AG09309 (cell line): ENCODE measurements at regions not wholly inside any gene's neighbourhood (a gene's known extent, or its start where the extent isn't known, plus 50 kb on each side); places are given as distances from the start of the nearest gene placed in this dataset.

Experiments used
- DNase-seq: peaks from one replicate; pipeline ENCODE4 v3.0.0-alpha.2; 2010; ENCODE audit warnings: low read depth
- H3K4me3 ChIP-seq: 2 replicates; pipeline ENCODE4 v1.5.1; 2011; ENCODE audit warnings: mild to moderate bottlenecking, low read depth, low read length, moderate library complexity; ENCODE audit not compliant: control insufficient read depth
- TF ChIP-seq, protein P1 (sequence below): IDR thresholded peaks from 2 replicates; pipeline ENCODE4 v1.5.1; 2011; ENCODE audit warnings: mild to moderate bottlenecking, low read depth, low read length, inconsistent platforms; ENCODE audit not compliant: insufficient read depth, control insufficient read depth; ENCODE audit errors: missing control alignments

DNA sequence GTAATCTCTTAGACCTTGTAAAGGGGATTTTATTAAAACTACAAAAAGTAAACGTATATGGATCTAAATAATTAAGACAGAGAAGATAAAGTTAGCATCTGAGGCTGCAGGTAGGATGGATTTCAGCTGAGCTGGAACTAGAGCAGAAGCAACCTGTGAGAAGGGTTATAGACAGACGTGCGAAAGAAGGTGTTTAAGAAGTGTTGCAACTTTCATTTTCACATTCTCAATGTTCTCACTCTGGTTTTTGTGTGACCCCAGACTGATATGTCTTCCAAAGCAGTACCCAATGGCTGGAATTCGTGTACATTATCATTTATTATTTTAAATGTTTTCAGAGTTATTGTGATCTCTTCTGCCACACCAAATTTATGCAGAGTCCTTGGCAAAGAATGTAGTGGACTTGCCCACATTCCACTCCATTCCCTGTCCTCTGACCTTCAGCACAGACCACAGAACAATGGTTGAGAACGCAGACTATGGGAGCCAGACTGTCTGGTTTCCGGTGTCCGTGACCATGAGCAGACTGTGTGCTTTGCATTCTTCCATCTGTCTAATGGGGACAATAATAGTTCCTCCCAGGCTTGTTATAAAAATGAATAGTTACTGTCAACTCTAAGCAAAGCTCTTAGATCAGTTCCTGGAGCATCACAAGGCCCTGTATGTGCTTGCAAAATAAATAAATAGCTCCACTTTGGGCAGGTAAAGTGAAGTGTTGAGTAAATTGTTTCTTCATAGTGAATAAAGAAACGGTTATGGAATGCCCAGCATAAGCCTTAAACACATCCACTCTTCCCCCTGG lies 140.6 kb upstream of the SAMSN1 start:
- TF ChIP-seq, protein P1, sequence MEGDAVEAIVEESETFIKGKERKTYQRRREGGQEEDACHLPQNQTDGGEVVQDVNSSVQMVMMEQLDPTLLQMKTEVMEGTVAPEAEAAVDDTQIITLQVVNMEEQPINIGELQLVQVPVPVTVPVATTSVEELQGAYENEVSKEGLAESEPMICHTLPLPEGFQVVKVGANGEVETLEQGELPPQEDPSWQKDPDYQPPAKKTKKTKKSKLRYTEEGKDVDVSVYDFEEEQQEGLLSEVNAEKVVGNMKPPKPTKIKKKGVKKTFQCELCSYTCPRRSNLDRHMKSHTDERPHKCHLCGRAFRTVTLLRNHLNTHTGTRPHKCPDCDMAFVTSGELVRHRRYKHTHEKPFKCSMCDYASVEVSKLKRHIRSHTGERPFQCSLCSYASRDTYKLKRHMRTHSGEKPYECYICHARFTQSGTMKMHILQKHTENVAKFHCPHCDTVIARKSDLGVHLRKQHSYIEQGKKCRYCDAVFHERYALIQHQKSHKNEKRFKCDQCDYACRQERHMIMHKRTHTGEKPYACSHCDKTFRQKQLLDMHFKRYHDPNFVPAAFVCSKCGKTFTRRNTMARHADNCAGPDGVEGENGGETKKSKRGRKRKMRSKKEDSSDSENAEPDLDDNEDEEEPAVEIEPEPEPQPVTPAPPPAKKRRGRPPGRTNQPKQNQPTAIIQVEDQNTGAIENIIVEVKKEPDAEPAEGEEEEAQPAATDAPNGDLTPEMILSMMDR = no peak
- no peak for DNase-seq
- H3K4me3 ChIP-seq = no peak overlapping the region

DNA sequence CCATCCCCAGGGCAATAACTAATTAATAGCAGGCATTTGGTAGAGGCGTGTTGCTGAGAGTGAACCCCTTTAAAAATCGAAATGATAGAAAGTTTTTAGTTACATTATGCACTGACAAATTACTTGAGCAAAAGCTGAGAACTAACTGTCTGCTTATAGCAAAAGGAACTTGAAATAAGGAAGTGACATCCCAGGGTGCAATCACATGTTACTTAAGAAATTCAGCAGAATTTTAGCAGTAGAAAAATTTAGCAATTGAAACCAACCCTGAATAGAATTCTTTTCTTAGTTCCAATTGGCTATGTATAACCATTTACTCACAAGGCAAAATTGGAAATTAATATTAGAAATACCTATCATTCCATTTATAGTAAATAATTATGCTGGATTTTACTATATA lies 139.5 kb upstream of the SAMSN1 start:
- DNase-seq = no peak
- H3K4me3 ChIP-seq = no peak overlapping the region
- TF ChIP-seq, protein P1 = no peak

DNA sequence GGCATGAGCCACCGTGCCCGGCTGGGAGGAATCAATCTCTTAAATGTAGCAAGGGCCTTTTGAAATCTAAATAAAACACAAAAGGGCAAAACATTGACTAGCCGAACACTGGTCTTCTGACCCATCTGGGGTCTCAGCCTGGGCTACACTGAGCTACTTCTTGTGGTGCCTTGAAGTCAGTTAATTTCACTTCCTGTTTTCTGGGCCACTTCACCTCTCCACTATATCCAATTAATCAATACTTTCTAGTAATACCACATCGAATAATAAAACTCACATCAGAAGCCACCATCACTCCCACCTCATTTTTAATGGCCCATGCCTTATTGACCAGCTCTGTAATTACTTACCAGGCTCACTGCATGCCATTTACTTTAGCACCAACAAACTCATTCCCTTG lies 138.0 kb upstream of the SAMSN1 start:
- H3K4me3 ChIP-seq = no peak overlapping the region
- no peak for DNase-seq
- TF ChIP-seq, protein P1 = no peak

DNA sequence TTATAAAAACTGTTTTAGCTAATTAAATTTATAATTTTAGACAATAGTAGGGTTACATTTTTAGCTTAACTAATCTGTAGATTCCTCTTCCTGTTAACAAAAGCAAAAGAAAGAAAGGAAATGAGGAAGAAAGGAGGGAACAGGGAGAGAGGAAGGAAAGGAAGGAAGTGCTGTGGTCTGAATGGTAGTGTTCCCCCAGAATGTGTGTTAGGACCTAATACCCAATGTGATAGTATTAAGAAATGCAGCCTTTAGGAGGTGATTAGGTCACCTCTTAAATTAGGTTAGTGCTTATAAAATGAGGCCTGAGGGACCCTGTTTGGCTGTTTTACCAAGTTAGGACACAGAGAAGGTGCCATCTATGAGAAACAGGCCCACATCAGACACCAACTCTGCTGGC lies 136.9 kb upstream of the SAMSN1 start:
- TF ChIP-seq, protein P1 = no peak
- DNase-seq = no peak
- no peak overlapping the region for H3K4me3 ChIP-seq

DNA sequence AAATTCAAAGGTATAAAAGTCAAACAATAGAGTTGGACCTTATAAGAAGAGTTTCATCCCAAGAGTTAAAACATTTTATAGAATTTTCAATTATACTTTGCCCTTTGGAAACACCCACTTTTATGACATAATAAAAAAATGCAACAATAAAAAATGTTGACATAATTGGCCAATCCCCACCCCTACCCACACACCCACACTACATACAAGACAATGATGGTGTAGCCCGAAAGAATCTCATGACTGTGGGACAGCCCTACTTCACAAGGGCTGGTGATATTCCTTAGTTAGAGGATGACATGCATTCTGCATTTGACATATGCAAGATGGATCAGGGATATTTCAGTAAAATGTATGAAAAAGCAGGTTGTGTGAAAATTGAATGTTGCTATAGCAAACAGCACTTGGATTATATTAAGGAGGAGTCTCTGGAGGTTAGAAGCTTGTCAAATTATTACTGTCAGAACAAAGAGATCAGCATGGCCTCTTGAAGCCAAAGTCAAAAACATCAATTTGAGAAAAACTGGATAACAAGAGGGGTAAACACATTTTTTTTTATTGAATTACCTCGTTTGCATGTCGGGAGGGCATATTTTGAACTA lies 133.0 kb upstream of the SAMSN1 start:
- no peak for DNase-seq
- TF ChIP-seq, protein P1 = no peak
- H3K4me3 ChIP-seq = no peak overlapping the region

DNA sequence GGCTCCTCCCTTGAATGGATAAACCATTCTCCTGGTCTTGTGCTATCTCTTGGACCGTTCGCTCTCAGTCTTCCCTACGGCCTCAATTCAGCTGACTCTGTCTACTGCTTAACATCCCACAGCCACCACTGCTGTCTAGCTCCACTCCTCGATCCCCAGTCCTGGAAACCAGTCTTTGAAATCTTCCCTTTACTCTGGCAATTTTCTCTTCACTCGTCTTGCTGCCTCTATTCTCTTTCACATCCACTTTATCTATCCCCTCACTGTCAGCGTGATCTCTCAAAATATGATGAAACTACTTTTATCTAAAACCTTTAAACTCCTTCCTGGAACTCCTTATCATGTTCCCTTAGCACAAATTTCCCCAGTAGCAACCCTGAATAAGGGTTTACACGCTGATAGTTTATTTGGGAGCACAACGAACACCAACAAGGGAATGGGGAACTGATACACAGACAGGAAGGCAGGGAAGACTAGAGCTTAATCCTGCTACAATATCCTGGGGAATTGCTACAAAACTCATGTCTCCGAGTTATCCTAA lies 131.6 kb upstream of the SAMSN1 start:
- DNase-seq = no peak
- no peak overlapping the region for H3K4me3 ChIP-seq
- TF ChIP-seq, protein P1 = no peak

DNA sequence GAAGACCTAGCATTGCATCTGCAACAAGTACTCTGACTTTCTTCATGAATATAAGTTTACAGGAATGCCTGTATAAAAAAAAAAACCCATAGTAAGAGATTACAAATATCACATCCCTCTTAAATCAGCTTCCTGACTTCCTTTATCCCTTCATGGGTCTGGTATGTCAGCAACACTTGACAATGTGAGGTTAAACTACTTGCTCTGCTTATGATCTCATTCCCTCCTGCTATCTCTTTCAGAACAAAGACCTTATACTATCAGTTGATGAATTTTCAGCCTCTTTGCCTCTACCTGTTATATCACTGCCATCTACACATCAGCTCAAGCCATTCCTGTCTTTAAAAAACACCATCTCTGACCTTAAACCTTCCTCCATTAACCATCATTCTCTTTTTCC lies 130.9 kb upstream of the SAMSN1 start:
- TF ChIP-seq, protein P1 = no peak
- H3K4me3 ChIP-seq = no peak overlapping the region
- DNase-seq = no peak
